GM10266 (cell line): ENCODE measurements at regions not wholly inside any gene's neighbourhood (a gene's known extent, or its start where the extent isn't known, plus 50 kb on each side); places are given as distances from the start of the nearest gene placed in this dataset.

Experiments
- DNase-seq: peaks from one replicate; pipeline ENCODE4 v3.0.0; 2012; ENCODE audit errors: extremely low spot score
- TF ChIP-seq, protein P1 (sequence below): IDR thresholded peaks from 2 replicates; pipeline ENCODE4 v1.5.1; 2012; ENCODE audit warnings: mild to moderate bottlenecking, low read depth; ENCODE audit not compliant: control insufficient read depth, insufficient read depth; ENCODE audit errors: missing control alignments

- no peak for DNase-seq
- TF ChIP-seq, protein P1, sequence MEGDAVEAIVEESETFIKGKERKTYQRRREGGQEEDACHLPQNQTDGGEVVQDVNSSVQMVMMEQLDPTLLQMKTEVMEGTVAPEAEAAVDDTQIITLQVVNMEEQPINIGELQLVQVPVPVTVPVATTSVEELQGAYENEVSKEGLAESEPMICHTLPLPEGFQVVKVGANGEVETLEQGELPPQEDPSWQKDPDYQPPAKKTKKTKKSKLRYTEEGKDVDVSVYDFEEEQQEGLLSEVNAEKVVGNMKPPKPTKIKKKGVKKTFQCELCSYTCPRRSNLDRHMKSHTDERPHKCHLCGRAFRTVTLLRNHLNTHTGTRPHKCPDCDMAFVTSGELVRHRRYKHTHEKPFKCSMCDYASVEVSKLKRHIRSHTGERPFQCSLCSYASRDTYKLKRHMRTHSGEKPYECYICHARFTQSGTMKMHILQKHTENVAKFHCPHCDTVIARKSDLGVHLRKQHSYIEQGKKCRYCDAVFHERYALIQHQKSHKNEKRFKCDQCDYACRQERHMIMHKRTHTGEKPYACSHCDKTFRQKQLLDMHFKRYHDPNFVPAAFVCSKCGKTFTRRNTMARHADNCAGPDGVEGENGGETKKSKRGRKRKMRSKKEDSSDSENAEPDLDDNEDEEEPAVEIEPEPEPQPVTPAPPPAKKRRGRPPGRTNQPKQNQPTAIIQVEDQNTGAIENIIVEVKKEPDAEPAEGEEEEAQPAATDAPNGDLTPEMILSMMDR = no peak
Measured at GRCh38 chr4:96912716-96913115, 1072.8 kb downstream of the PDHA2 start.

GRCh38 chr4:96913441-96914080, 1073.7 kb downstream of the PDHA2 start:
- DNase-seq = no peak
- TF ChIP-seq, protein P1 = no peak

GRCh38 chr4:96916711-96917110, 1076.8 kb downstream of the PDHA2 start:
- no peak for DNase-seq
- TF ChIP-seq, protein P1 = no peak

- TF ChIP-seq, protein P1 = no peak
Measured at GRCh38 chr4:96936886-96937285, 1097.0 kb downstream of the PDHA2 start.

GRCh38 chr4:96946552-96946951, 1106.7 kb downstream of the PDHA2 start:
- TF ChIP-seq, protein P1 = no peak
- no peak for DNase-seq

More at GRCh38 chr4:96936886-96937285, 1097.0 kb downstream of the PDHA2 start:
- no peak for DNase-seq

DNA sequence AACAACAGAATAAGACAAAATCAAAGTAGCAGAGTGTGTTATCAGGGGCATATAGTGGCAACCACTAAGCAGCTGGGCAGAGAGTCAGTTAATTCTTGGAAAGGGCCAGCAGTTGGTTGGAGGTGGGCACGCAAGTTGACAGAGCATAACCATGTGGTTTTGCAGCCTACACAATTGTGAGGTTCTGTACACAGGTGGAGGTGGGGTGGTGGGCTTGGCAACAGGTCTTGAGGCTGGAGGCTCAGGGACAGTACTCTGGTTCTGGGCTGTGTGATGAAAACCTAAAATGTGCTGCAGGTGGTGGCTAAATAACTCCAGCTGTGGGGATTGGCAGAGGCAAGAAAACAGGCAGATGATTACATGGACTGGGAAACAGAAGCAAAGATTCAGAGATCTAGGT, 1112.7 kb downstream of the PDHA2 start:
- TF ChIP-seq, protein P1 = no peak
- no peak for DNase-seq

GRCh38 chr4:96955226-96955625, 1115.3 kb downstream of the PDHA2 start:
- no peak for DNase-seq
- TF ChIP-seq, protein P1 = no peak
